HL-60 (cell line): ENCODE measurements at regions not wholly inside any gene's neighbourhood (a gene's known extent, or its start where the extent isn't known, plus 50 kb on each side); places are given as distances from the start of the nearest gene placed in this dataset.

Experiments
- DNase-seq, 2 experiments: peaks; one replicate each; pipeline ENCODE4 v3.0.0-alpha.2; 2010 to 2020; ENCODE audit warnings: low read depth in 1 of 2, low spot score in 1 of 2
- H3K27ac ChIP-seq: fragments of 250-450 bp; sonication (Bioruptor Pico); replicated peaks from 2 replicates; pipeline ENCODE4 v1.5.1; 2020; ENCODE audit warnings: mild to moderate bottlenecking, moderate library complexity
- H3K27me3 ChIP-seq: fragments of 250-450 bp; sonication (Bioruptor Pico); 2 replicates; pipeline ENCODE4 v1.5.1; 2021; ENCODE audit warnings: mild to moderate bottlenecking, moderate library complexity; ENCODE audit not compliant: insufficient read depth, poor library complexity, severe bottlenecking
- H3K4me3 ChIP-seq: replicated peaks from 2 replicates; pipeline ENCODE4 v1.5.1; 2011; ENCODE audit warnings: mild to moderate bottlenecking, control low read depth, low read length; ENCODE audit not compliant: insufficient read depth
- CTCF ChIP-seq: IDR thresholded peaks from one replicate; pipeline ENCODE4 v1.5.1; 2011; ENCODE audit warnings: low read length, control low read depth, inconsistent platforms; ENCODE audit not compliant: insufficient read depth
- GABPA ChIP-seq: IDR thresholded peaks from 2 replicates; pipeline ENCODE4 v1.6.1; 2012; ENCODE audit warnings: low read depth
- POLR2AphosphoS5 ChIP-seq: IDR thresholded peaks from 2 replicates; pipeline ENCODE4 v1.6.1; 2012; ENCODE audit warnings: low read depth
- SPI1 ChIP-seq: IDR thresholded peaks from 2 replicates; pipeline ENCODE4 v1.6.1; 2012; ENCODE audit warnings: low read depth, mild to moderate bottlenecking, borderline replicate concordance
- TF ChIP-seq, protein P1 (sequence below): IDR thresholded peaks from 2 replicates; pipeline ENCODE4 v1.6.1; 2012; ENCODE audit warnings: low read depth; ENCODE audit not compliant: insufficient replicate concordance

DNA sequence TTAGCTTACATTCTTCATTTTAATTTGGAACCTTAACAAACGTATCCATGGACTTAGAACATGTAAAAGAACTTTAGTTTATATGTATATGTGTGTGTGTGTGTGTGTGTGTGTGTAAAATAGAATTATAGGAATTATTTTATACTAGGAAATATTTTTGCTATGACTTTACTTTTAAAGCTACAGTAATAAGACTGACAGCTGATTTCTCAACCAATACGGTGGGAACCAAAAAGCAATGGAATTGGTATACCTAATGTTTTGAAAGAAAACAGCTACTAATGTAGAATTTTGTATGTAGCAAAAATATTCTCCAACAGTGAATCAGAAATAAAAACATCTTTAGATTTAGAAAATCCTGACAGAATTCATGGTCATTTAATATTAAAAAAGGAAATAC is 146.5 kb upstream of the ARL4C start:
- no peak for TF ChIP-seq CTCF
- no peak for TF ChIP-seq POLR2AphosphoS5
- TF ChIP-seq, protein P1, sequence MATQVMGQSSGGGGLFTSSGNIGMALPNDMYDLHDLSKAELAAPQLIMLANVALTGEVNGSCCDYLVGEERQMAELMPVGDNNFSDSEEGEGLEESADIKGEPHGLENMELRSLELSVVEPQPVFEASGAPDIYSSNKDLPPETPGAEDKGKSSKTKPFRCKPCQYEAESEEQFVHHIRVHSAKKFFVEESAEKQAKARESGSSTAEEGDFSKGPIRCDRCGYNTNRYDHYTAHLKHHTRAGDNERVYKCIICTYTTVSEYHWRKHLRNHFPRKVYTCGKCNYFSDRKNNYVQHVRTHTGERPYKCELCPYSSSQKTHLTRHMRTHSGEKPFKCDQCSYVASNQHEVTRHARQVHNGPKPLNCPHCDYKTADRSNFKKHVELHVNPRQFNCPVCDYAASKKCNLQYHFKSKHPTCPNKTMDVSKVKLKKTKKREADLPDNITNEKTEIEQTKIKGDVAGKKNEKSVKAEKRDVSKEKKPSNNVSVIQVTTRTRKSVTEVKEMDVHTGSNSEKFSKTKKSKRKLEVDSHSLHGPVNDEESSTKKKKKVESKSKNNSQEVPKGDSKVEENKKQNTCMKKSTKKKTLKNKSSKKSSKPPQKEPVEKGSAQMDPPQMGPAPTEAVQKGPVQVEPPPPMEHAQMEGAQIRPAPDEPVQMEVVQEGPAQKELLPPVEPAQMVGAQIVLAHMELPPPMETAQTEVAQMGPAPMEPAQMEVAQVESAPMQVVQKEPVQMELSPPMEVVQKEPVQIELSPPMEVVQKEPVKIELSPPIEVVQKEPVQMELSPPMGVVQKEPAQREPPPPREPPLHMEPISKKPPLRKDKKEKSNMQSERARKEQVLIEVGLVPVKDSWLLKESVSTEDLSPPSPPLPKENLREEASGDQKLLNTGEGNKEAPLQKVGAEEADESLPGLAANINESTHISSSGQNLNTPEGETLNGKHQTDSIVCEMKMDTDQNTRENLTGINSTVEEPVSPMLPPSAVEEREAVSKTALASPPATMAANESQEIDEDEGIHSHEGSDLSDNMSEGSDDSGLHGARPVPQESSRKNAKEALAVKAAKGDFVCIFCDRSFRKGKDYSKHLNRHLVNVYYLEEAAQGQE, result no peak
- TF ChIP-seq GABPA, result no peak
- TF ChIP-seq SPI1, result no peak
- H3K4me3 ChIP-seq, result no peak overlapping the region
- DNase-seq, result no peak
- H3K27me3 ChIP-seq, result no peaks in the 10 kb centered on the region
- no peak overlapping the region for H3K27ac ChIP-seq

DNA sequence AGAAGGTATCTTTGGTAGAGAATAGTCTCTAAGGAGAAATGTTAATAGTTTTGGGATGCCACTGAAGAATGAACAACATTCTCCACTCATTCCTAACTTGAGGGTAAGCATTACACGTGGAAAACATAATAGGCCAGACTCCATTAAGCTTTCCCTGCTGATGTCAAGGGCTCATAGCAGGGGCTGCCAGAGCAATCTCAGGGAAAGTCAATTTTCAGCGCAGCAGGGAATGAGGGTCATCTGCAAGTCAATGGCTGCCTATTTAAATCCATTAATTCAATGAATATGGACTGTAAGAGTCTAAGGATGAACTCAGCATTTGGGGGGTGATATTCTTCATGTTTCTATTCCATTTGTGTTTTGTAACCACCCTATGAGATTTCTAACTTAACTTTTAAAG is 144.2 kb upstream of the ARL4C start:
- Histone ChIP-seq H3K4me3 (no peak overlapping the region), H3K27ac (no peak overlapping the region), H3K27me3 (no peaks in the 10 kb centered on the region)
- DNase-seq, result no peak
- no peak for TF ChIP-seq CTCF

DNA sequence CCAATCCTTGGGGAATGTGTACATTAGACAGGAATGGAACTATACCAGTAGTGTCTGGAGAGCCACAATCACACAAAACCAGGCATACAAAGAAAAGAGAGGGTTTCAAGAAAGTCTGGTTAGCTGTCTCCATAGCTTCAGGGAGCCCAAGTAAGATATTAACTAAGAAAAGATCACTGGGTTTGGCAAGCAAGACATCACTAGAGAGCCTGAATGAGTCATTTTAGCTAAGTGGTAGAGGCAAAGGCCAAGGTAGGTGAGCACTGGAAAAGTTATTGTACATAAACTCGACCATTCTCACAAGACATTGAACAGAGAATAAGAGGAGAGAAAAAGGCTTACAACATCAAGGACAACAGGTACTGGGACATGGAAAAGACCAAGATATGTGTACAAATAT is 143.8 kb upstream of the ARL4C start:
- no peak overlapping the region for H3K27ac ChIP-seq
- no peaks in the 10 kb centered on the region for H3K27me3 ChIP-seq
- TF ChIP-seq CTCF (no peak), GABPA (no peak), SPI1 (no peak), POLR2AphosphoS5 (no peak)
- TF ChIP-seq, protein P1, result no peak
- H3K4me3 ChIP-seq, result no peak overlapping the region
- DNase-seq, result no peak

DNA sequence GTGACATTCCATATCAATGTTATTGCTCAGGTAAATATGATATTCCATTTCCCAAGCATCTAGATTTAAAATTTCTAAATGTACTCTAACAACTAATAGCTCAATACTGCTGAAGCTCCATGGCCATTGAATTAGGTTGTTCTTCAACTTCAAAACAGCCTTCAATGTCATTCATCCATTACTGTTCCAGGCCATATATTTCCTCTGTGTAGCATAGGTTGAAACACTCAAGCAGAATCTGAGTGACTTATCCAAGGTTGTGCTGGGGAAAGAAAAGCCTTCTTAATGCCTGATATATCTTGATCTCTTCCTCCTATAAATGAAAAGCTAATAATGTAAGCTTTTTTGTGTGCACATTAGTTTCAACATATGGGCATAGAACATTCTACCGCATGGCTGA is 142.1 kb upstream of the ARL4C start:
- TF ChIP-seq CTCF (no peak), GABPA (no peak), POLR2AphosphoS5 (no peak), SPI1 (no peak)
- TF ChIP-seq, protein P1, result no peak
- Histone ChIP-seq H3K4me3 (no peak overlapping the region), H3K27ac (no peak overlapping the region), H3K27me3 (no peaks in the 10 kb centered on the region)
- no peak for DNase-seq
